HG03342 (cell line): ENCODE measurements at regions not wholly inside any gene's neighbourhood (a gene's known extent, or its start where the extent isn't known, plus 50 kb on each side); places are given as distances from the start of the nearest gene placed in this dataset.

ENCODE experiments used
- ATAC-seq: cut with Tn5 transposase; IDR thresholded peaks from one replicate; pipeline ENCODE4 v1.9.1; 2021; ENCODE audit warnings: mild to moderate bottlenecking, moderate library complexity; ENCODE audit not compliant: unreplicated experiment

DNA sequence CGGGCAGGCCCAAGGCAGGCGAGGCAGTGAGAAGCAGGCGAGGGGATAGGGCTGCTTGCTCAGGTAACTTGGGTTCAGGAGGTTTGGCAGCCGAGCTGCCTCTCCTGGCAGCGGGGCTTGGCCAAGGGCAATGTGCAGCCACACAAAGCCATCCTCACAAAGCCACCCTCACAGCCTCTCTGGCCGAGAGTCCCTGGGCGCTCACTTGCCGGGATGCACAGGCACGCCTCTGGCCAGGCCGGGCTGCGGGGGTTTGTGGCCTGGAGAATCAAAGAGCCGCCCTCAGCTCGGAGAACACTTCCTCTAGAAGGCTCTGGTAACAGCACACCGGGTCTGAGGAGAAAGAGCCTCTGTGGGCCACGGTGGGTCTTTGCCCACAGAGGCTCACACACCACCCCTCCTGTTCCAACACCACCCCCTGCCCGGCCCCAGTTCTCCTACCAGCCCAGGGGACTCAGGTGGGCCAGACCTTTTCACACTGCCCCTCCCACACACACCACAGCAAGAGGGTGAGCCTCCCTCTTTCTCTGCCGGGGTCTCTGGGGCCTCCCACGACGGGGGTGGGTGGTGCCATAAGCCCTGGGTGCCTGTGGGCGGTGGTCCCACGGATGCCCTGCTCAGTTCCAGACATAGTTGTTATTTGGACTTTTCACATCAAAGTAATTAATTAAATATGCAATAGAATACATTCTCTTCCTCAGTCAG, 186.9 kb downstream of the ZFP36L2 start:
- ATAC-seq = no peak

DNA sequence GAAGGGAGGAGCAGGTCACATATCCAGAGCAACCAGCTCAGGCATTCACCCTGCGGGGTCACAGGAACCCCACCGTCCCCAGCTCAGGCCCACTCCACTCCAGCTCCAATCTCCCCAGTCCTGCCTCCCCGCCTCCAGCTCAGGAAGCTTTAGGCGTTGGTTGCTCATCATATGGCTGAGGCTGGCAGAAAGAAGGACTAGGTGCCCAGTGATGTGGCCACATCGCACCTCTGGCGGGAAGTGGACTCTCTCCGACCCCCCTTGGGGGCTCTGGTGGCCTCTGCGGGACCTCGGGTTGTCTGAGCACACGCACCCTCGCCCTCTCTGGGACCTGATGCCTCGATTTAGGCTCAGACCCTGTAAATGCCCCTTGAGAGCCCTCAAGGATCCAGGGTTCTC, 187.7 kb downstream of the ZFP36L2 start:
- no peak for ATAC-seq

DNA sequence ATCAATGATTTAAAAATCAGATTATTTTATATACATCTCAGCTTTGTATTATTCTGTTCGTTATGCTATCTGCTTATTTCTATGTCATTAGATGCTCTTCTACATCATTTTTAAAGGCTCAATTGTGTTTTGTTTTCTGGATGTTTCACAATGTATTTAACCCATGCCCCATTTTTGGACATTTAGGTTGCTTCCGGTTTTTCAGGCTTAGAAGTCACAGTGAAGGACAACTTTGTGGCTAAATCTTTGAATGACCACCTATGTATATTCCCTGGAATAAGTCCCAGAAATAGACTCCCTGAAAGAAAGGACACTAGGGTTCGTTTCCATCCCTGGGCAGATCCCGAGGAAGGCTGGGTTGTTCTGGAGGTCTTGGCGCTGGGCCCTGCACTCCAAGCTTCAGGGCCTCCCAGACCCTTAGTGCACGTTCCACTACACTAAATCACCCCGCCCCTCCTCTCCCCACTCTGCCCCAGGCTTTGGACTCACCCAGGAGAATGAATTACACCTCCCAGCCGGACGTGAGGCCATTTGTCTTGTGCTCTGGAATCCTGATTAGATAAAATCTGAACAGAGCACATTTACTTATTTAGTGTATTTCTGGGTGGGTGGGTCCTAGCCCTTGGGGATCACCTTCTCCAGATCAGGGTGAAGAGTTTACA, 188.2 kb downstream of the ZFP36L2 start:
- ATAC-seq = no peak

DNA sequence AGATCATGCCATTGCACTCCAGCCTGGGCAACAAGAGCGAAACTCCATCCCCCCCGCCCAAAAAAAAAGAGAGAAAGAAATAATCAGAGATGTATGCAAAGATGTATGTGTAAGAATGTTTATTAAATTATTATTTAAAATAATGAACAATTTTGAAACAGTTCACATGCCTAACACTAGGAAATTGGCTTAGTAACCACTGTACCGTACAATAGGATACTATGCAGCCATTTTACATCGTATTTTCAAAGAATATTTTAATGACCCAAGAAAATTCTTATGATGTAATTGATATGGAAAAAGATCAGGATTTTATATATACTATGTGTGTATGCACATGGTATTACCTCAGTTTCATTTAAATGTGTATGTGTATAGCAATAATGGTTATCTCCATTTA, 190.5 kb downstream of the ZFP36L2 start:
- ATAC-seq = no peak

DNA sequence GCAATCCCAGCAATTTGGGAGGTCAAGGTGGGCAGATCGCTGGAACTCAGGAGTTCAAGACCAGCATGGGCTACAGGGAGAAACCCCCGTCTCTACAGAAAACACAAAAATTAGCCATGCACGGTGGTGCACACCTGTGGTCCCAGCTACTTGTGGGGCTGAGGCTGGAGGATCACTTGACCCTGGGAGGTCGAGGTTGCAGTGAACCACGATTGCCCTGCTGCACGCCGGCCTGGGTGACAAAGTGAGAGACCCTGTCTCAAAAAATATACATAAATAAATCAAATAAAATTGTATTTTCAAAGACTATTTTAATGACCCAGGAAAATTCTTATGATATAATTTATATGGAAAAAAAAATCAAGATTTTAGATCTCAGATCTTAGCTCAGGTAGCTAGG, 191.5 kb downstream of the ZFP36L2 start:
- ATAC-seq = no peak

DNA sequence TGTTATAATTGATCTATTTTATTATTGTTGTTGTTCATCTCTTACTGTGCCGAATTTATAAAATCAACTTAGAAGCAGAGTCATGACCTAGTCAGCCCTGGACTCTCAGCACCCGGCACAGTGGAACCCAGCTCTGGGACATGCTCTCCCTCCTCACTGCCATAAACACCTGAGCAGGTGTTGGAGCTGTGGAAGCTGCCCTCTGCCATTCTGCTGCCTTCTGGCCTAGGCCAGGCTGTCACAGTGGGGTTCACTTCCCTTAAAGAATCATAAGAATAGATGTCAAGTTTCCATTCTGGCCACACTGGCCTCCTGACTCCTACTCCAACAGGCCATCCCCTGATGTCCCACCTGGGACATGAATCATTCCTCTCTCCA, 192.2 kb downstream of the ZFP36L2 start:
- ATAC-seq = no peak

DNA sequence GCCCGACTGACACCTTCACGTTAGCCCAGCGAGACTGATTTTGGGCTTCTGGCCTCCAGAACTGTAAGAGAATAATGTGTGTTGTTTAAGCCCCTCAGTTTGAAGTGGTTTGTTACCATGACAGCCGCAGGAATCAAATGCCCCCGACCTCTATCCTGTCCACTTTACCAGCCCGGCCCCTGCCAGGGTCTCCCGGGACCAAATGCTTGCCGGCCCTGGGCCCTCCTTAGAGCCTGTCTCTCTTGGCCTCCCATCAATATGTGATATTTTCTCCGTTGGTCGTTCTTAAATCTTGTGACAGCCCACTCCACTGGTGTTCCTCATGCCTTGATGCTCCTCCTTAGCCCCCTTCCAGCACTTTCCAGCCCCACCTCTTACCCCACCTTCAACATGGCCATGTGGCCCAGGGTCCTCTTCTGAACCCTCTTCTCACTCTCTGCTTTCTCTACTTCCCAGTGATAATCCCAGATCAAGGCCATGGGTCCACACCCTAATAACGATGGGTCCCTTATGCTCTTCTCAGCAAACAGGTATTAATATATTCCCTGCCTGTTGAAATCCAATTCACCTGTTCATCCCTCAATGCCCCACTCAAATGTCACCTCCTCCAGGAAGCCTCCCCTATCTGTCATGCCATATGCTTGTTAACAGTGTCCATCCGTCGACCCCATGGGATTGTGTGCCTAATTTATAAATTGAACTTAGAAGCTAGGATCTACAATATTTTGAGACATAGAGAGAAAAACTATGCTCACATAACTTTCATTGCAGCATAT, 192.8 kb downstream of the ZFP36L2 start:
- no peak for ATAC-seq

DNA sequence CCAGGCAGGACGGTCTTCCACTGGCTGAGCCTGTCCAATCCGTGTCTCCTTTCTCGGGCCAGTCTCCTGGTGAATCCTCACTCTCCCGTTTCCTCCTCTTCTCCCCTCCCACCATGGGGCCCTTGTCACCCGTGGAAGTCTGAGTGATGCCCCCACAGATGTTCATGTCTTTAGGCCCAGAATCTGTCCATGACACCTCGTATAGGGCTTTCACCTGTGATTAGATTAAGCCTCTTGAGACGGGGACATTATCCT, 193.5 kb downstream of the ZFP36L2 start:
- ATAC-seq = no peak

DNA sequence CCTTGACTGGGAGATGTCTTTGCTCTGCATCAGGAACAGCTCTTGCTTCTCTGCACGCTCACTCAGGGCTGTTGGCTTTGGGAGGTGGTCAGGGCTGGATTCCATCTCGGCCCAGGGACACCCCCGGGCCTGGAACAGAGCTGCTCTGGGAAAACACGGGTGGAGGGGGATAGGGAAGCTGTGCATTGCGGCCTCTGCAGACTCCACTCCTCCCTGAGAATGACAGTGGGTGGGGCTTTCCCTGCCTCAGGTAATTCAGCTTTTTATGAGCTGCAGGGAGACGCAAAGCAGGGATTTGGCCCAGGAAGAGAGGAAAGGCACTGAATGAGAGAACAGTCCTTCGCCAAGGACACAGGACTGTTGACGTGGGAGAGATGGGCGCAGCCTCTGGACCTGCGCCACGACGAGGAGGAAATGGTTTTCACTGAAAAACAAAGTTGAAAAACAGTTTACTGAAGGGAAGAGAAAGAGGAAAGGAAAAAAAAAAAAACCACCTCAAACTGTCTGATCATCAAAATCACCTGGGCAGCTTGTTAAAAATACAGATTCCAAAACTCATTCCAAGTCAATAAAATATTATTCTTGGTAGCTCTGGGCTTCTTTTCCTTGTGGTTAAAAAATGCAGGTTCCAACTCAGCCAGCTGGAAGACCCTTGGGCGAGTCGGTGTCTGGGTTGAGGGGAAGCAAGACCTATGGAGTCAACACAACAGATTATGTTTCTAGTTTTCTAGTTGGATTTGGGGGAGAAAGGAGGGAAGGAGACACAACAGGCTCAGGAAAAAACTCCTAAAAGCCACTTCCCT, 194.0 kb downstream of the ZFP36L2 start:
- no peak for ATAC-seq

DNA sequence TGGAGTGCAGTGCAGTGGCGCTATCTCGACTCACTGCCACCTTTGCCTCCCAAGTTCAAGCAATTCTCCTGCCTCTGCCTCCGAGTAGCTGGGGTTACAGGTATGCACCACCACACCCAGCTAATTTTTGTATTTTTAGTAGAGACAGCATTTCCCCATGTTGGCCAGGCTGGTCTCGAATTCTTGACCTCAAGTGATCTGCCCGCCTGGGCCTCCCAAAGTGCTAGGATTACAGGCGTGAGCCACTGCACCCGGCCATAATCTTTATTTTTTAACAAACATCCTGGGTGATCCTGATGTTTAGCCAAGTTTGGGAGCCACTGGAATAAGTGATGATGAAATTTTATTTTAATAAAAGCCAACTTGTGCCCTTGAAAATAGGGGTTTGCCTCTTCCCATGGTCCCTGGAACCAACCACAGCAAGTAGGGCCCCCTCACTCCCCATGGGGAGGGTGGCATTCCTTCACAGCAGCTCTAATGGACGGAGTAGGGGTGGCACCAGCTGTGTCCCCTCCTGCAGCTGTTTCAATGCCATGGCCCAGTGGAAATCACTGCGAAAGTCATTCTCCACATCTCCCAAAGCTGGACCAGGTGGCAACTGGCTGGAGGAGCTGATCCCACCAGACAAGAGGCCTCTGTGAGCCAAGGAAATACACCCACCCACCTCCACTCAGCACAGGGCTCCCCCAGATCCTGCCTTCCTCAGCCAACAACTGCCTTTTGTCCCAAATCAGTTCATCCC, 194.8 kb downstream of the ZFP36L2 start:
- no peak for ATAC-seq

DNA sequence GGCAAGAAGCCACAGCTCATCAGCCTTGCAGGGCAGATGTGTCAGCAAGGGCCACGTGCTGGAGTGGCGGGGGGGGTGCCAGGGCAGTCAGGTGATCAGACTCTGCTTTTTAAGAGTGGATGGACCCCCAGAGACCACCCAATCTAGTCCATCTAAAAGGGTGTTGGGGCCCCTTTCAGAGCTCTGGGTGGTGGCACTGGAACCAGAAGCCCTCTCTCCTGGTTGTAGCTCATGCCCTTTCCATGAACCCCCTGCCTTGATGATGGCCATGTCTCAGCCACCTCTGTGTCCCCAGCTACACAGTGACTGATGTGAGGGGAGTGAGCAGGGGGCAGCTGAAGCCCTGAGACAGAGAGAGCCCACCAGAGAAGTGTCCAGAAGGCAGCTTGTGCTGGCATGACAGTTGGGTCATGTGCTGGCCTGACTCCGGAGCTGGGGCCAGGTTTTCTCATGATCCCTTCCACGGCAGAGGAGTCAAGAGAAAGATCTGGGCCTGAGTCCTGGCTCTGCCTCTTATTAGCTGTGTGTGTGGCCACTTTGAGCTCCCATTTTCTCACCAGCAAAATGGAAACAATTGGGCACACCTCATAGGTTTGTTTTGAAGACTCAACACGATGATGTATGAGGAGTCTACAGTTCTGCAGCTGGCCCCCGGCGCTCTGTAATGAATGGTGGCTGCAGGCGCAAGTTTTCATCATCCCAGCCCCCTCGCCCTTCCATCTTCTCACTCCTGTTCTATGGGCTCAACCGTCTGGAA, 195.7 kb downstream of the ZFP36L2 start:
- ATAC-seq = no peak

DNA sequence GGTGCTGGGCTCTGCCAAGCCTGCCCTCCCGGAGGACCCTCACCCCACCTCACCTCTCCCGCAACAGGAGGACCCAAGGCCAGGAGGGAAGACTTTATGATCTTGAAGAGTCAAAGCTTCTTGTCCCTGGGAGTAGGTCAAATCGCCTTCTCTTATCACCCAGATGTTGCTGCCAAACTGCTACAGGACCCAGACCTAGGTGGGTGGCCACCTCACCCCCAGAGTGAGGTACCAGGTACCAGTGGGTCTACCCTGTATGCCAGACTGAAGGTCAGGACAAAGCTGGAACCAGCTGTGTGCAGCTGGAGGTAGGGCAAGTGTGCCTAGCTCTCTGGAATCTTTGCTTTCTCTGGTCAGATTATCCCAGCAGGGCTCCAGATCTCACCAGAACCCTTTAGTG, 197.2 kb downstream of the ZFP36L2 start:
- no peak for ATAC-seq

DNA sequence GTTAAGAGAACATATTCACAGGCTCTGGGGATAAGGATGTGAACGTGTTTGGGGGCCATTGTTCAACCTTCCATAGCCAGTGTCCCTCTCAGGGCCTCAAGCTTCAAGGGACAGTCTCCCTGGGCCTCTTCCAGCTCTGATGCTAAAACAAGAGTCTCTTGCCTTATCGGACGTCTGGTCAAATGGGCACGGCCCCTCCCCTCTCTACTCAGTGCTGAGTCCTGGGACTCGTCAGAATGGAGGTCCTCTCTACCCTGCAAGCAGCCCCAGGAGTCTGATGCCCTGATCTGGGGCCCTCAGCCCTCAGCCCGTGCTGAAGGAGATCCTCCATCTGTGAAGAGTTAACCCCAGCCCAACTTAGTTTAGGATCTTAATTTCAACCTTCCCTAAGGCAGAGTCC, 198.2 kb downstream of the ZFP36L2 start:
- ATAC-seq = no peak

DNA sequence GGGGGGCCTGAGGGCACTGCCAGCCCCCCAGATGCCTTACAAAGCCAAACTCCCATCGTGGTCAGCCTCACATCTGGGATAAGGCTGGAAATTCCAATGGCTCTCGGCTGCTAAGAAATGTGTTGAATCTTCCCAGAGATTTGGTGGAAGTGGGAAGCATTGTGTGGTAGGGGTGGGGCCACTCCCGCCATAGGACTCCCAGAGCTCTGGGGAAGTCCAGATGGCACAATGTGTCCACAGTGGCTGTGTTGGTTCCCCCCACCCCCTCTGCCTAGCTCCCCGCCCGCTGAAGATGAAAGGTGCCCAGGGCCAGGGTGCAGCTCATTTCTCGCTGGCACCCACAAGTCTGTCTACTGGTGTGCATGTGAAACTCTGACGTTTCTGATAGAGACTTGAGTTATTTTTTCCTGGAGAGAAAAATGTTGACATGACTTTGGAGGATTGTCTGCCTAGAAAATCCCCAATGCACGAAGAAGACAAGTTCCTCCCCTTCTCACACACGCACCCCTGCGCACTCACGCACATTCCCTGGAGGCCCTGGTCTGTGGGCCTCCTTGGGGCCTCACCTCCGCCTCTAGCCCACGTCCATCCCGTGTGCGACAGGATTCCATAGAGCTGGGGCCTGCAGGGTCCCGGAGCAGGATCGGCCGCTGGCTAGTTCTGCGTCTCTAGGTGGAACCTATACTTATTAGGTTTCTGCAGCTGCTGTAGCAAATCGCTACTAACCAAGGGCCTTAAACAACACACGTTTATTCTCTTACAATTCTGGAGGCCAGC, 199.1 kb downstream of the ZFP36L2 start:
- ATAC-seq = no peak

DNA sequence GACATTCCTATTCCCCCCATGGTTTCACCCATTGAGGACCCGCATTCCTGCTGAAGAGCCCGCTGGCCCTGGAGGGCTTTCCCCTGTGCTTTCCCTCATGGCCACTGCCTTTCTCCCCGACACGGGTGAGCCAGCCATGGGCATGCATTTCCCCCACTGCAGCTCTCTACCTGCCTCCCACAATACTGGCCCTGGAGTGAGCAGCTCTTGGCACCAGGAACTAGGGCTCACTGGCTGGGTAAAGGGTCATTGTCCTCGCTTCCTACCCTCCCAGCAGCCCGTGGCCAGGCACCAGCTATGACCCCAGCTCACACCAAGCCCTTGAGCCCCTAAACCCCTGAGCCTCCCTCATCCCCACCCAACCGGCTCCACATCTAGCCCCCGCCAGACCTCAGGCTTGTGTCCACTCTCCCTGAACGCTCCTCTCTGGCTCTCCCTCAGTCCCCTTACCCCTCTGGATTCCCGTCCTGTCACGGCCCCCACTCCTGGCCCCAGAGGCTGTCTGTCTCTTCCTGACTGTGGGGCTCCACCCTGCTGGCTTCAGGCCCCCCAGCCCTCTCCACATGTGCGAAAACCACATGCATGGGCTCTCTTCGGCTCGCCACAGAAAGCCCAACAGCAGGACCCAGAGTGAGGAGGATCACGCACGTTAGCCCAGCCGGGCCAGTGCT, 199.8 kb downstream of the ZFP36L2 start:
- no peak for ATAC-seq

DNA sequence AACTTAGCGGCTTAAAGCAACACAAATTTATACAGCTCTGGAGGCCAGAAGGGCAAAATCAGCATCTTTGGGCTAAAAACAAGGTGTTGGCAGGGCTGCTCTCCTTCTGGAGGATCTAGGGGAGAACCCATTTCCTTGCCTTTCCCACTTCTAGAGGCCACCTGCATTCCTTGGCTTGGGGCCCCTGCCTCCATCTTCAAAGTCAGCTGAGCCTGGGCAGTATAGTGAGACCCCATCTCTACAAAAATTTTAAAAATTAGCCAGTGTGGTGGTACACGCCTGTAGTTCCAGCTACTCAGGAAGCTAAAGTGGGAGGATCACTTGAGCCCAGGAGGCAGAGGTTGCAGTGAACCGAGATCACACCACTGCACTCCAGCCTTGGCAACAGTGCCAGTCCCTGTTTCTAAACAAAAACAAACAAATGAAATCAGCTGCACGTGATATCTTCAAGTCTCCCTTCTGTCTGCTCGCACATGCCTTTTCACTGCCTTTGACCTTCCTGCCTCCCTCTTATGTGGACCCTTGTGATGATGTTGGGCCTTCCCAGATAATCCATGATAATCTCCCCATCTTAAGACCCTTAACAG, 200.6 kb downstream of the ZFP36L2 start:
- no peak for ATAC-seq

DNA sequence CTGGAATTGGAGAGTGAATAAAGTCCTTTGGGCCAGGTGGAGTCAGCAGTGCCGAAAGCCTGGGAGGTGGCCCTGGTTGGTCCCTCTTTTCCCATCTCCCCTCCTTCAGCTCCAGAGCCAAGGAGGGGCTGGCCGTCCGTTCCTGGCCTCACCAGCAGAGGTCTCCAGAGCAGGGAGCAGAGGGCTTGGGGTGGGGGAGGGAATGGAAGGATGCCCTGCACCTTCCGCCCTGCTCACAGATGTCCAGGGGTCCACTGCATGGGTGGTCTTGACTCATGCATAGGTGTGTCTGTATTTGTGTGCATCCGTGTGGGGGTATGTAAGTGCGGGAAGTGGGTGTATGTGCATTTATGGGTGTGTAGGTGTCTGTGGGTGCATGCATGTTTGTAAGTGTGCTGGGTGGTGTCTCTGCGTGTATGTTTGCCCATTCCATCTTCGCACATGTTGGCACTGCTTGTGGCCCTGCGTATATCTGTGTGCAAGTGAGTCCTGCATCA, 201.8 kb downstream of the ZFP36L2 start:
- ATAC-seq = no peak

DNA sequence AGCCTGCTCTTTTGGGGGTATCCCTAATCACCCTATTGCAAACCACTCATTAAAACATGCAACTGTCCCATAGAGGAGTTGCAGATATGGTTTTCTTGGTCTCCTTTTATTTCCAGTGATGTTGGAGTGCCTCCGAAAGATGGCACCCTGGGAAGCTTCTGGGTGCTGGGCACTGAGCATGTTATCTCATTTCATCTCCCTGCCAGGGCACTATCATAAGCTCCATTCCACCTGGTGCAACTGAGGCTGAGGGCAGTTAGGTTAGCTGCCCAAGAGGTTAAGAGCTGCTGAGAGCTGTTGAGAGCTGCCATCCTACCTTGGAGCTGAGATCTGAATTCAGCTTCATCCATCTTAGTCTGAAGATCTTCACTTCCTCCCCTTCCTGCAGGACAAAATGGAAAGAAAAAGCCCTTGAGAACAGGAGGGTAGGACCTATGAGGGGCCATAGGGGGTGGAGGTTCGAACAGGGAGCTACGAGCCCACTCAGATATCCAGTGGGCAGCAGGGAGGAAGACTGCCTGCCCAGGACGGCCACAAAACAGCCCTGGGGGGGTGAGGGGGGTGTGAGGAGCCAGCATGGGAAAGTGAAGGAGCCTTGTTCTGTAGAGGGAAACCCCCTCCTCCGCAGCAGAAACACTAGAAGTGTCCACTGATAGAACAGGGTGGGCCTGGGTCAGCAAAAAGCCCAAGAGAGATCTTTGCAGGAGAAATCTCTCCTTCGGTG, 202.5 kb downstream of the ZFP36L2 start:
- ATAC-seq = no peak
